Sigmoid colon (tissue), 6 donors: ENCODE measurements at regions not wholly inside any gene's neighbourhood (a gene's known extent, or its start where the extent isn't known, plus 50 kb on each side); places are given as distances from the start of the nearest gene placed in this dataset.

Source experiments
- DNase-seq: peaks from one replicate; pipeline ENCODE4 v3.0.0-alpha.2; 2019
- H3K27ac ChIP-seq, 4 donors: fragments of 200-600 bp; sonication (generic); one replicate each; pipeline ENCODE4 v1.5.1; 2016 to 2019; ENCODE audit warnings: mild to moderate bottlenecking in 1 of 4
- H3K27me3 ChIP-seq, 3 donors: fragments of 200-600 bp; sonication (generic); one replicate each; pipeline ENCODE4 v1.5.1; 2019; ENCODE audit warnings: mild to moderate bottlenecking in 1 of 3
- H3K36me3 ChIP-seq, 4 donors: fragments of 200-600 bp; sonication (generic); one replicate each; pipeline ENCODE4 v1.5.1; 2016 to 2019
- H3K4me1 ChIP-seq, 4 donors: fragments of 200-600 bp; sonication (generic); one replicate each; pipeline ENCODE4 v1.5.1; 2017 to 2019
- H3K4me3 ChIP-seq, 4 donors: fragments of 200-600 bp; sonication (generic); one replicate each; pipeline ENCODE4 v1.5.1; 2017 to 2019; ENCODE audit warnings: mild to moderate bottlenecking in 2 of 4, moderate library complexity in 1 of 4
- H3K9me3 ChIP-seq, 4 donors: fragments of 200-600 bp in 3 of 4; sonication (generic) in 3 of 4; one replicate each; pipeline versions ENCODE4 v1.5.1 to v1.6.1; 2013 to 2019
- CTCF ChIP-seq, 4 experiments: fragments of 450-650 bp in 3 of 4; fragments of 200-600 bp in 1 of 4; IDR thresholded peaks; one replicate each; pipeline ENCODE4 v1.5.1; 2016 to 2019; ENCODE audit warnings: antibody characterized with exemption in 4 of 4, mild to moderate bottlenecking in 3 of 4, moderate library complexity in 2 of 4
- EP300 ChIP-seq, 4 donors: sonication (generic); formaldehyde crosslinking; IDR thresholded peaks; one replicate each; pipeline ENCODE4 v1.6.1; 2017; ENCODE audit warnings: antibody characterized with exemption in 4 of 4
- POLR2A ChIP-seq, 2 donors: fragments of 450-650 bp; IDR thresholded peaks; one replicate each; pipeline ENCODE4 v1.6.1; 2016; ENCODE audit warnings: antibody characterized with exemption in 2 of 2, mild to moderate bottlenecking in 2 of 2, moderate library complexity in 2 of 2
- POLR2AphosphoS5 ChIP-seq, 4 donors: sonication (generic); formaldehyde crosslinking; IDR thresholded peaks; one replicate each; pipeline ENCODE4 v1.6.1; 2017; ENCODE audit warnings: antibody characterized with exemption in 4 of 4
- WGBS, 2 donors: extraction: QIAGEN DNeasy Blood & Tissue Kit; methylation state at CpG; one replicate each; pipeline ENCODE4 v1.1.7; 2013; 5-methylcytosine and 5-hydroxymethylcytosine counted together
- intact Hi-C: fragments of 100-400 bp; cut with DNase I; formaldehyde crosslinking; loops from one replicate; pipeline ENCODE4 v1.15.1; 2023
- donor health status: healthy with polysubstance abuse.
- donor health status: healthy.

DNA sequence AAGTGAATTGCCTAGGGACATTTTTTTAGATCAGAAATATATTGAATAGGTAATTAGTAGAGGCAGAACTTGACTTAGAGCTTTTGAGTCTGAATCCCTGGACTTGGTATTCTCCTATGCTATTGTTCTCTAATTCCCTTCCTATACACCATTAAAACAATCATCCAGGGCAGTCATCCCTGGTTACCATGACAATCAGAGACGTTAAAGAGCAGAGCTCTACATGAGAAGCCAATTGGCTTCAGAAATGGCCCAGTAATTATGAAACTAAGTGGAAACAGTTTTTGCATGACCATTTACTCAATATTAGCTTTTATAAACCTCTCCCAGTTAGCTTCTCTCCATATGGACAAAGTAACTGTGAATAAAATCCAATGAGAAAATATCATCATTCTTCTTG is 182.1 kb upstream of the TP63 start:
- Histone ChIP-seq H3K4me1 (no peaks in the 10 kb centered on the region), H3K9me3 (no peaks in the 10 kb centered on the region), H3K4me3 (no peak overlapping the region), H3K27ac (no peak overlapping the region), H3K36me3 (no peaks in the 10 kb centered on the region), H3K27me3 (no peaks in the 10 kb centered on the region)
- TF ChIP-seq EP300 (IDR thresholded peaks at IDR 0.05) = no peak
- TF ChIP-seq POLR2A (IDR thresholded peaks at IDR 0.05) = no peak
- no peak for TF ChIP-seq CTCF (IDR thresholded peaks at IDR 0.05)
- no peak for TF ChIP-seq POLR2AphosphoS5 (IDR thresholded peaks at IDR 0.05)
- no peak for DNase-seq
- WGBS, 2 donors = 71 to 81% methylated on average over 1 of the region's 1 CpG
- intact Hi-C loops = no loop called here

DNA sequence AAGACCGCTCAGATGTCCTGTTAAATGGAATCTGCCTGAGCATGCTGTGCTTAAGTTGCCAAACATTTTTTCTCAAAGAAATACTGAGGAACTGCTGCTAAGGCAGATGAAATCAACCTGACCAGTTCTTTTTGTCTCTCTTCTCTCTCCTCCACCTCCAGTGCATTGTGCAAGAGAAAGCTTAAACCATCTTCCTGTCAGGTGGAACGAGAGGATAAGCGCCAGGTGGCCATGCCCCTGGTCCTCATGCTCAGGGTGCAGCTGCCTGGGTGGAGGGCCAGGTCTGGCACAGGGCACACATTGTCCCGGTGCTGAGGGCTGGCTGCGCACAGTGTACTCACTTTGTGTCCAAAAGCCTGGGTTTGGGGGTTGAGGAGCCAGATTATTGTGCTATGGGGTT is 176.2 kb upstream of the TP63 start:
- Histone ChIP-seq H3K27ac (no peak overlapping the region), H3K27me3 (no peaks in the 10 kb centered on the region), H3K4me3 (no peak overlapping the region), H3K4me1 (no peaks in the 10 kb centered on the region), H3K36me3 (no peaks in the 10 kb centered on the region), H3K9me3 (no peaks in the 10 kb centered on the region)
- TF ChIP-seq CTCF (IDR thresholded peaks at IDR 0.05) (no peak), POLR2AphosphoS5 (IDR thresholded peaks at IDR 0.05) (no peak), POLR2A (IDR thresholded peaks at IDR 0.05) (no peak), EP300 (IDR thresholded peaks at IDR 0.05) (no peak)
- 91 to 97% methylated on average over 5 of the region's 5 CpGs for WGBS, 2 donors
- no peak for DNase-seq
- intact Hi-C loops = no loop called here

DNA sequence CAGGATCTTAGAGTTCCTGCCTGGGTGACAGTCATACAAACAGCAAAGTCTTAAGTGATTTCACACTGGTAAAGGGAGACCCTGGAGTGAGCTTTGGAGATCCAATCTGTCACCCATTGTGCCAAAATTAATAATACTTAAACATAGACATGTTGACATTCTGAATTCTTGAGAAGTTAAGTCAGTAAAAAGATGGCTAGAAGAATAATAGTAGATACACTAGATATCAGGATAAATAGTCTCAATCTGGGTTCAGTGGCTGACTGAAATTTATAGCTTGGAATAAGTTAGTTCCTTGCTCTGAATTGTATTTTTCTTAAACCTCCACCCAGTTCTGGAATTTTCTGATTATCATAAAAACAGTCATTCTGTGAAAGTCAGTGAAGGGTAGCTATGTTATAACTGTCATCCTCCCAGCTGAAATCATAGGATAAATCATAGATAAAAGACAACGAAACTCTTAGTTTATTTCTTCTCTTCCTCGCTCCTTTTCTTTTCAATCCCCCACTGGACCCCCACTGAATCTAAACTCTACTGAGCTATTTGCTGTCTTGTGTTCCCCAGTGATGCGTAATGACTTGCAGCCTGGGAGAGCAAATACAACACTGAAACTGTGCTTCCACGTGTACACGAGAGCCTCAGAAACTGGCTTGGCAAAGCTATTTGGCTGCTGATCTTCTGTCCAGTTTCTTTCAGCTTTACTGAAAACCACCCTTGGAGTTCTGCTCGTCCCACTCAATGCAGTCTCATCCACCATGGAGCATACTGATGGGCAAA is 175.4 kb upstream of the TP63 start:
- H3K36me3 ChIP-seq = no peaks in the 10 kb centered on the region
- no peak overlapping the region for H3K27ac ChIP-seq
- H3K4me1 ChIP-seq = no peaks in the 10 kb centered on the region
- intact Hi-C loops = no loop called here
- WGBS, 2 donors = 93 to 94% methylated on average over 6 of the region's 6 CpGs
- no peak overlapping the region for H3K4me3 ChIP-seq
- TF ChIP-seq POLR2A (IDR thresholded peaks at IDR 0.05) (no peak), CTCF (IDR thresholded peaks at IDR 0.05) (no peak), POLR2AphosphoS5 (IDR thresholded peaks at IDR 0.05) (no peak), EP300 (IDR thresholded peaks at IDR 0.05) (no peak)
- DNase-seq = no peak
- H3K9me3 ChIP-seq = no peaks in the 10 kb centered on the region
- no peaks in the 10 kb centered on the region for H3K27me3 ChIP-seq

- intact Hi-C loops = no loop called here
- Histone ChIP-seq H3K27ac (no peak overlapping the region), H3K4me1 (no peaks in the 10 kb centered on the region), H3K27me3 (no peaks in the 10 kb centered on the region), H3K36me3 (no peaks in the 10 kb centered on the region), H3K4me3 (no peak overlapping the region), H3K9me3 (no peaks in the 10 kb centered on the region)
- 86 to 90% methylated on average over 7 of the region's 7 CpGs for WGBS, 2 donors
- no peak for DNase-seq
- TF ChIP-seq POLR2A (IDR thresholded peaks at IDR 0.05) (no peak), EP300 (IDR thresholded peaks at IDR 0.05) (no peak), CTCF (IDR thresholded peaks at IDR 0.05) (no peak), POLR2AphosphoS5 (IDR thresholded peaks at IDR 0.05) (no peak)
These were observed 174.0 kb upstream of the TP63 start for GRCh38 chr3:189457201-189457607.
